Panc1 (cell line): ENCODE measurements at regions not wholly inside any gene's neighbourhood (a gene's known extent, or its start where the extent isn't known, plus 50 kb on each side); places are given as distances from the start of the nearest gene placed in this dataset.

Source experiments
- CTCF ChIP-seq: fragments of 450-650 bp; IDR thresholded peaks from 2 replicates; pipeline ENCODE4 v1.5.1; 2017; ENCODE audit warnings: mild to moderate bottlenecking
- POLR2AphosphoS5 ChIP-seq: IDR thresholded peaks from 2 replicates; pipeline ENCODE4 v1.6.1; 2012; ENCODE audit warnings: mild to moderate bottlenecking, low read depth, low read length, moderate library complexity
- TCF7L2 ChIP-seq: IDR thresholded peaks from 2 replicates; pipeline ENCODE4 v1.6.1; 2011; ENCODE audit warnings: mild to moderate bottlenecking, low read depth, low read length, inconsistent platforms
- TF ChIP-seq, protein P1 (sequence below), 2 experiments: IDR thresholded peaks; 2 replicates each; pipeline ENCODE4 v1.6.1; 2011 to 2012; ENCODE audit warnings: low read depth in 2 of 2, control low read depth in 1 of 2, low read length in 1 of 2, mild to moderate bottlenecking in 1 of 2, moderate library complexity in 1 of 2; ENCODE audit not compliant: insufficient read depth in 1 of 2

GRCh38 chr5:118511846-118512245, 476.5 kb downstream of the DTWD2 start:
- no peak for TF ChIP-seq CTCF
- TF ChIP-seq, protein P1, sequence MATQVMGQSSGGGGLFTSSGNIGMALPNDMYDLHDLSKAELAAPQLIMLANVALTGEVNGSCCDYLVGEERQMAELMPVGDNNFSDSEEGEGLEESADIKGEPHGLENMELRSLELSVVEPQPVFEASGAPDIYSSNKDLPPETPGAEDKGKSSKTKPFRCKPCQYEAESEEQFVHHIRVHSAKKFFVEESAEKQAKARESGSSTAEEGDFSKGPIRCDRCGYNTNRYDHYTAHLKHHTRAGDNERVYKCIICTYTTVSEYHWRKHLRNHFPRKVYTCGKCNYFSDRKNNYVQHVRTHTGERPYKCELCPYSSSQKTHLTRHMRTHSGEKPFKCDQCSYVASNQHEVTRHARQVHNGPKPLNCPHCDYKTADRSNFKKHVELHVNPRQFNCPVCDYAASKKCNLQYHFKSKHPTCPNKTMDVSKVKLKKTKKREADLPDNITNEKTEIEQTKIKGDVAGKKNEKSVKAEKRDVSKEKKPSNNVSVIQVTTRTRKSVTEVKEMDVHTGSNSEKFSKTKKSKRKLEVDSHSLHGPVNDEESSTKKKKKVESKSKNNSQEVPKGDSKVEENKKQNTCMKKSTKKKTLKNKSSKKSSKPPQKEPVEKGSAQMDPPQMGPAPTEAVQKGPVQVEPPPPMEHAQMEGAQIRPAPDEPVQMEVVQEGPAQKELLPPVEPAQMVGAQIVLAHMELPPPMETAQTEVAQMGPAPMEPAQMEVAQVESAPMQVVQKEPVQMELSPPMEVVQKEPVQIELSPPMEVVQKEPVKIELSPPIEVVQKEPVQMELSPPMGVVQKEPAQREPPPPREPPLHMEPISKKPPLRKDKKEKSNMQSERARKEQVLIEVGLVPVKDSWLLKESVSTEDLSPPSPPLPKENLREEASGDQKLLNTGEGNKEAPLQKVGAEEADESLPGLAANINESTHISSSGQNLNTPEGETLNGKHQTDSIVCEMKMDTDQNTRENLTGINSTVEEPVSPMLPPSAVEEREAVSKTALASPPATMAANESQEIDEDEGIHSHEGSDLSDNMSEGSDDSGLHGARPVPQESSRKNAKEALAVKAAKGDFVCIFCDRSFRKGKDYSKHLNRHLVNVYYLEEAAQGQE (IDR thresholded peaks at IDR 0.05; ENCODE audit: insufficient read depth in 1 of 2, low read depth in 2 of 2, low read length in 1 of 2) = no peak
- TF ChIP-seq POLR2AphosphoS5 = no peak
- no peak for TF ChIP-seq TCF7L2
